Sigmoid colon (tissue), 4 donors: ENCODE measurements at regions not wholly inside any gene's neighbourhood (a gene's known extent, or its start where the extent isn't known, plus 50 kb on each side); places are given as distances from the start of the nearest gene placed in this dataset.

Experiments used
- CTCF ChIP-seq, 4 experiments: fragments of 450-650 bp in 3 of 4; fragments of 200-600 bp in 1 of 4; IDR thresholded peaks; one replicate each; pipeline ENCODE4 v1.5.1; 2016 to 2019; ENCODE audit warnings: antibody characterized with exemption in 4 of 4, mild to moderate bottlenecking in 3 of 4, moderate library complexity in 2 of 4
- EP300 ChIP-seq, 4 donors: sonication (generic); formaldehyde crosslinking; IDR thresholded peaks; one replicate each; pipeline ENCODE4 v1.6.1; 2017; ENCODE audit warnings: antibody characterized with exemption in 4 of 4
- POLR2A ChIP-seq, 2 donors: fragments of 450-650 bp; IDR thresholded peaks; one replicate each; pipeline ENCODE4 v1.6.1; 2016; ENCODE audit warnings: antibody characterized with exemption in 2 of 2, mild to moderate bottlenecking in 2 of 2, moderate library complexity in 2 of 2
- POLR2AphosphoS5 ChIP-seq, 4 donors: sonication (generic); formaldehyde crosslinking; IDR thresholded peaks; one replicate each; pipeline ENCODE4 v1.6.1; 2017; ENCODE audit warnings: antibody characterized with exemption in 4 of 4

GRCh38 chr6:27672113-27672799 lies 199.4 kb upstream of the ZNF184 start:
- TF ChIP-seq CTCF (IDR thresholded peaks at IDR 0.05) (no peak), POLR2A (IDR thresholded peaks at IDR 0.05) (no peak), POLR2AphosphoS5 (IDR thresholded peaks at IDR 0.05) (no peak), EP300 (IDR thresholded peaks at IDR 0.05) (no peak)
